HEK293T (cell line): ENCODE measurements at regions not wholly inside any gene's neighbourhood (a gene's known extent, or its start where the extent isn't known, plus 50 kb on each side); places are given as distances from the start of the nearest gene placed in this dataset.

ENCODE experiments used
- CTCF ChIA-PET: fragments of 350-600 bp; formaldehyde crosslinking; extraction: SDS; loops from one replicate; lab custom pipeline; 2021; ENCODE audit warnings: antibody characterized with exemption, inconsistent platforms; lab: Yijun Ruan, JAX
- POLR2A ChIA-PET: fragments of 350-600 bp; formaldehyde crosslinking; extraction: SDS; loops from one replicate; lab custom pipeline; 2020; ENCODE audit warnings: antibody characterized with exemption, inconsistent platforms; lab: Yijun Ruan, JAX
- DNase-seq: peaks from one replicate; pipeline ENCODE4 v3.0.0; 2012; ENCODE audit warnings: mixed read lengths; ENCODE audit errors: extremely low spot score
- ARNT ChIP-seq: fragments of 450-650 bp; IDR thresholded peaks from 2 replicates; pipeline ENCODE4 v1.6.1; 2017; ENCODE audit warnings: mild to moderate bottlenecking
- BHLHE40 ChIP-seq: fragments of 450-650 bp; IDR thresholded peaks from 2 replicates; pipeline ENCODE4 v1.6.1; 2016; ENCODE audit warnings: mild to moderate bottlenecking, moderate library complexity, borderline replicate concordance
- CTBP1 ChIP-seq: fragments of 450-650 bp; IDR thresholded peaks from 2 replicates; pipeline ENCODE4 v1.6.1; 2016; ENCODE audit warnings: borderline replicate concordance
- ELF4 ChIP-seq: fragments of 450-650 bp; IDR thresholded peaks from 2 replicates; pipeline ENCODE4 v1.6.1; 2017; ENCODE audit warnings: antibody characterized with exemption
- FOXA1 ChIP-seq: fragments of 450-650 bp; IDR thresholded peaks from 2 replicates; pipeline ENCODE4 v1.6.1; 2016; ENCODE audit warnings: mild to moderate bottlenecking
- FOXK2 ChIP-seq: fragments of 450-650 bp; IDR thresholded peaks from 2 replicates; pipeline ENCODE4 v1.6.1; 2016; ENCODE audit warnings: mild to moderate bottlenecking
- FOXM1 ChIP-seq: fragments of 450-650 bp; IDR thresholded peaks from 2 replicates; pipeline ENCODE4 v1.6.1; 2017; ENCODE audit warnings: mild to moderate bottlenecking, borderline replicate concordance
- HDGF ChIP-seq: fragments of 450-650 bp; IDR thresholded peaks from 2 replicates; pipeline ENCODE4 v1.6.1; 2017; ENCODE audit warnings: antibody characterized with exemption, borderline replicate concordance
- L3MBTL2 ChIP-seq: fragments of 450-650 bp; conservative IDR thresholded peaks from 2 replicates; pipeline ENCODE4 v1.6.1; 2016; ENCODE audit warnings: mild to moderate bottlenecking
- LEF1 ChIP-seq: fragments of 450-650 bp; IDR thresholded peaks from 2 replicates; pipeline ENCODE4 v1.6.1; 2017; ENCODE audit warnings: mild to moderate bottlenecking, borderline replicate concordance
- NFRKB ChIP-seq: fragments of 450-650 bp; IDR thresholded peaks from 2 replicates; pipeline ENCODE4 v1.6.1; 2016; ENCODE audit warnings: mild to moderate bottlenecking, moderate library complexity
- SP1 ChIP-seq: fragments of 450-650 bp; IDR thresholded peaks from 2 replicates; pipeline ENCODE4 v1.6.1; 2017
- SUZ12 ChIP-seq: fragments of 450-650 bp; IDR thresholded peaks from 2 replicates; pipeline ENCODE4 v1.6.1; 2016; ENCODE audit warnings: mild to moderate bottlenecking
- TARDBP ChIP-seq: fragments of 450-650 bp; IDR thresholded peaks from 2 replicates; pipeline ENCODE4 v1.6.1; 2016
- ZNF384 ChIP-seq: fragments of 450-650 bp; IDR thresholded peaks from 2 replicates; pipeline ENCODE4 v1.6.1; 2016
- TF ChIP-seq, protein P1 (sequence below): fragments of 450-650 bp; IDR thresholded peaks from 2 replicates; pipeline ENCODE4 v1.6.1; 2016

DNA sequence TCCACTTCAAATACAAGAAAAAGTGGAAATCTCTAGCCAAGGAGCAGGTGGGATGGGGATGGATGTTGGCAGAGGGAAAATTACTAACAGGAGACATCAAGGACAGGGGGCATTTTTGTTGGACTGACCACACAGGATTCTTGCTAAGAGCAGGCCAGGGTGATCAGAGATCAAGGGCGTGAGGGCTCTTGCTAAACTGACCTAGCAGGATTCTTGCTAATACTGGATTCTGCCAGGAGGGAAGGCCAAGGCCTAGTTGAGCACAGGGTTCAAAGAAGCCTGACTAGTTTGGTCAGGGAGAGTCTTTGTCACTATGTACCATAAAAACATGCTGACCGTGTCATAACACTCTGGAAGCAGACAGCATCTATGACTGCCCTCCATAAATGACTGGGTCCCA lies 442.7 kb downstream of the PID1 start:
- ChIA-PET CTCF (no interaction called here), POLR2A (no interaction called here)
- no peak for DNase-seq
- TF ChIP-seq LEF1 (no peak), SUZ12 (no peak), NFRKB (no peak), ELF4 (no peak), CTBP1 (no peak), SP1 (no peak), ZNF384 (no peak), FOXK2 (no peak)
- TF ChIP-seq, protein P1, sequence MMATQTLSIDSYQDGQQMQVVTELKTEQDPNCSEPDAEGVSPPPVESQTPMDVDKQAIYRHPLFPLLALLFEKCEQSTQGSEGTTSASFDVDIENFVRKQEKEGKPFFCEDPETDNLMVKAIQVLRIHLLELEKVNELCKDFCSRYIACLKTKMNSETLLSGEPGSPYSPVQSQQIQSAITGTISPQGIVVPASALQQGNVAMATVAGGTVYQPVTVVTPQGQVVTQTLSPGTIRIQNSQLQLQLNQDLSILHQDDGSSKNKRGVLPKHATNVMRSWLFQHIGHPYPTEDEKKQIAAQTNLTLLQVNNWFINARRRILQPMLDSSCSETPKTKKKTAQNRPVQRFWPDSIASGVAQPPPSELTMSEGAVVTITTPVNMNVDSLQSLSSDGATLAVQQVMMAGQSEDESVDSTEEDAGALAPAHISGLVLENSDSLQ, result no peak

- TF ChIP-seq BHLHE40, result no peak
- no peak for TF ChIP-seq SUZ12
- no peak for TF ChIP-seq CTBP1
- no peak for TF ChIP-seq SP1
- no peak for TF ChIP-seq L3MBTL2
- no peak for TF ChIP-seq FOXA1
- TF ChIP-seq ARNT, result no peak
- TF ChIP-seq LEF1, result no peak
- TF ChIP-seq, protein P1, result no peak
- TF ChIP-seq FOXM1, result no peak
- no peak for TF ChIP-seq FOXK2
- TF ChIP-seq NFRKB, result no peak
- TF ChIP-seq HDGF, result no peak
- TF ChIP-seq TARDBP, result no peak
- TF ChIP-seq ZNF384, result no peak
- no peak for TF ChIP-seq ELF4
- DNase-seq, result no peak
- POLR2A ChIA-PET, result no interaction called here
- CTCF ChIA-PET, result no interaction called here
Observed at GRCh38 chr2:228827056-228827700, 443.9 kb downstream of the PID1 start.

- ChIA-PET POLR2A (no interaction called here), CTCF (no interaction called here)
- TF ChIP-seq FOXA1, result no peak
- TF ChIP-seq TARDBP, result no peak
- TF ChIP-seq FOXK2, result no peak
- no peak for TF ChIP-seq HDGF
- TF ChIP-seq LEF1, result no peak
- no peak for TF ChIP-seq L3MBTL2
- TF ChIP-seq ZNF384, result no peak
- no peak for TF ChIP-seq NFRKB
- no peak for TF ChIP-seq FOXM1
- TF ChIP-seq, protein P1, result no peak
- TF ChIP-seq SP1, result no peak
- no peak for TF ChIP-seq ARNT
- TF ChIP-seq SUZ12, result no peak
- no peak for DNase-seq
Observed at GRCh38 chr2:228819701-228820100, 451.4 kb downstream of the PID1 start.

DNA sequence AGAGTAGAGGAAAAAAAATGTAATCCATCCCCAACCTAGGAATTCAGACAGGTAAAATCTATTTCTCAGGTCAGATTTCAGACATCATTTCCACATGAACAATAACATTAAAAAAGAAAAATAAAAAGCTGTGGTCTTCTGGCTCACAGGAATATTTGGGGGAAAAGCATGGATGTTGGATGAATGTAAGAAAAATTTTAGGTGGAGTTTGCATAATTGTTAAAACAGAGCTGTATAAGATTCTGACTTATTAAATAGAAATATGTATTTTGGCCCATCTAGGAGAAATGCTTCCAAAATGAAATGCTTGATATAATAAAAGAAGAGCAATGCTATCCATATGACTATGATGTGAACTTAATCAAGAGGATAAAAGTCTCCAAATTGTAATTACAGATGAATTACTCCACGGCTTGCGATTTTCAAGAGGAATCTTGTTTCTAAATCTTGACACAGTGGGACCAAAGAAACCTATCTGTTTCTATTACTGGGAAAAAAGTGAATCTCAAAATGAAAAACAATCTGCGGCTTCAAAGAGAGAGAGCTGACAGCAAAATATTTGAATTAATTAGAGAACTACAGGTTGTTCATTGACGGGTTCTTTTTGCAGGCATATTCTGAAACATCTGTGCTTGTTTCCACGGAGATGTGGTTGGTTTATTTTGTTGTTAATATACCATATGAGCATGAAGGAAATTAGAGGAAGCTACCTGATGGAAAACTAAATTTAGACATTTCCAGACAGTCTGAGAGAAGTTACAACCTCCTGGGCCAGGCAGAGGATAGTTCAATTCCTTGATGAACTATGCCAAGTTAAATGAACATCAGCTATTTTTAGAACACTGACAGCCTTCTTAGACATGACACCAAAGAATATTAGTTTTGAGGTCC lies 468.7 kb downstream of the PID1 start:
- ChIA-PET CTCF (no interaction called here), POLR2A (no interaction called here)
- no peak for TF ChIP-seq FOXM1
- no peak for TF ChIP-seq SP1
- TF ChIP-seq L3MBTL2, result no peak
- TF ChIP-seq HDGF, result no peak
- TF ChIP-seq SUZ12, result no peak
- TF ChIP-seq ARNT, result no peak
- TF ChIP-seq CTBP1, result no peak
- no peak for TF ChIP-seq FOXA1
- no peak for TF ChIP-seq LEF1
- no peak for TF ChIP-seq FOXK2
- no peak for TF ChIP-seq TARDBP
- TF ChIP-seq ZNF384, result no peak
- TF ChIP-seq, protein P1, result no peak
- TF ChIP-seq BHLHE40, result no peak
- TF ChIP-seq NFRKB, result no peak
- TF ChIP-seq ELF4, result no peak
- no peak for DNase-seq

DNA sequence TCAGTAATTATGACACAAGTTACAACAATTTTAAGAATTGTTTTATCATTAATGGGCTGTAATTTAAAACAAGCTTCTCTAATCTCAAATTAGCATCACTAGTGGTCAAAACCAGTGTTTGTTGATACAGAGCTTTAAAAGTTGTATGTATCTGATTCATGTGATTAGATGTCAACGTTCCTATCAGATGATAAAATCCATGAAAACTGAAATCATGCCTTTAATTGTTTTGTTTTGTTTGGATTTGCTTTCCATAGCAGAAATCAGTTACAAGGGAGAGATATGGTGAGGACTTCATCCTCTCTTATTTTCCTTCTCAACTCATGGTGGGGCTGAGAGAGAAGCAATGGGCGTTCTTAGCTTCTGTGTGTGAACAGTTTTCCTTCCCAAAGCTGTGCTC lies 469.6 kb downstream of the PID1 start:
- TF ChIP-seq ZNF384 (no peak), FOXM1 (no peak), CTBP1 (no peak)
- ChIA-PET POLR2A (no interaction called here), CTCF (no interaction called here)
- no peak for DNase-seq
